WTC11 (cell line): ENCODE measurements at regions not wholly inside any gene's neighbourhood (a gene's known extent, or its start where the extent isn't known, plus 50 kb on each side); places are given as distances from the start of the nearest gene placed in this dataset.

ENCODE experiments used
- ETV6 ChIP-seq: sonication (generic); formaldehyde crosslinking; IDR thresholded peaks from 2 replicates; pipeline ENCODE4 v1.8.1; 2022; ENCODE audit warnings: mild to moderate bottlenecking, missing genetic modification reagents
- JUN ChIP-seq: sonication (generic); formaldehyde crosslinking; IDR thresholded peaks from 2 replicates; pipeline ENCODE4 v1.8.0; 2023; ENCODE audit warnings: mild to moderate bottlenecking, missing genetic modification reagents
- TCF7 ChIP-seq: sonication (generic); formaldehyde crosslinking; IDR thresholded peaks from 2 replicates; pipeline ENCODE4 v1.8.0; 2022; ENCODE audit warnings: mild to moderate bottlenecking, low read depth, missing genetic modification reagents, moderate library complexity
- TEAD1 ChIP-seq: sonication (generic); formaldehyde crosslinking; IDR thresholded peaks from 2 replicates; pipeline ENCODE4 v1.8.0; 2022; ENCODE audit warnings: mild to moderate bottlenecking, missing genetic modification reagents
- ZNF121 ChIP-seq: sonication (generic); formaldehyde crosslinking; IDR thresholded peaks from 2 replicates; pipeline ENCODE4 v1.8.0; 2023; ENCODE audit warnings: missing genetic modification reagents
- ZNF416 ChIP-seq: fragments of 250-450 bp; sonication (Bioruptor Pico); IDR thresholded peaks from 2 replicates; pipeline ENCODE4 v1.9.0; 2021; ENCODE audit warnings: mild to moderate bottlenecking, inconsistent platforms
- TF ChIP-seq, protein P1 (sequence below): fragments of 200-600 bp; IDR thresholded peaks from 2 replicates; pipeline ENCODE4 v1.8.0; 2022; ENCODE audit warnings: antibody characterized with exemption
- TF ChIP-seq, protein P2 (sequence below): sonication (generic); formaldehyde crosslinking; IDR thresholded peaks from 2 replicates; pipeline ENCODE4 v1.8.1; 2023; ENCODE audit warnings: mild to moderate bottlenecking, missing genetic modification reagents, moderate library complexity
- TF ChIP-seq, protein P3 (sequence below): sonication (generic); formaldehyde crosslinking; IDR thresholded peaks from 2 replicates; pipeline ENCODE4 v1.8.0; 2023; ENCODE audit warnings: mild to moderate bottlenecking, missing genetic modification reagents
- TF ChIP-seq, protein P4 (sequence below): sonication (generic); formaldehyde crosslinking; IDR thresholded peaks from 2 replicates; pipeline ENCODE4 v1.8.0; 2022; ENCODE audit warnings: mild to moderate bottlenecking, missing genetic modification reagents
- TF ChIP-seq, protein P5 (sequence below): sonication (generic); formaldehyde crosslinking; IDR thresholded peaks from 2 replicates; pipeline ENCODE4 v1.8.1; 2022; ENCODE audit warnings: low read depth, mild to moderate bottlenecking, moderate library complexity, missing genetic modification reagents, borderline replicate concordance

DNA sequence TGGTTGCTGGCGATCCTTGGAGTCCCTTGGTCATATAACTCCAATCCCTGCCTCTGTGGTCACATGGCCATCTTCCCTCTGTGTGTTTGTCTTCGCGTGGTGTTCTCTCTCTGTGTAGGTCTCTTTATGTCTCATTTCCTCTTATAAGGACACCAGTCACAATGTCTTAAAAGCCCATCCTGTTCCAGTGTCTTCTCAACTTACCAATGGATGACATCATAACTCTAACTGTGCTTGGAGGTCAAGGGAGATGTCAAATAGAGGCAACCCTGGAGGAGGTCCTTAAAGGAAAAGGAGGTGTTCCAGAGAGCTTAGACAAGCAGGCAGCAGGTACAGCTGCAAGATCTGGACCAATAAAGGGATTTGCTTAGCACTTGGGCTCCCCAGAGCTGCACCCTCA lies 143.0 kb downstream of the BUB3 start:
- TF ChIP-seq ZNF416 (CRISPR knock-in tag) (no peak), ETV6 (CRISPR knock-in tag) (no peak), TEAD1 (CRISPR knock-in tag) (no peak), ZNF121 (CRISPR knock-in tag) (no peak), TCF7 (no peak), JUN (no peak)
- TF ChIP-seq, protein P1, sequence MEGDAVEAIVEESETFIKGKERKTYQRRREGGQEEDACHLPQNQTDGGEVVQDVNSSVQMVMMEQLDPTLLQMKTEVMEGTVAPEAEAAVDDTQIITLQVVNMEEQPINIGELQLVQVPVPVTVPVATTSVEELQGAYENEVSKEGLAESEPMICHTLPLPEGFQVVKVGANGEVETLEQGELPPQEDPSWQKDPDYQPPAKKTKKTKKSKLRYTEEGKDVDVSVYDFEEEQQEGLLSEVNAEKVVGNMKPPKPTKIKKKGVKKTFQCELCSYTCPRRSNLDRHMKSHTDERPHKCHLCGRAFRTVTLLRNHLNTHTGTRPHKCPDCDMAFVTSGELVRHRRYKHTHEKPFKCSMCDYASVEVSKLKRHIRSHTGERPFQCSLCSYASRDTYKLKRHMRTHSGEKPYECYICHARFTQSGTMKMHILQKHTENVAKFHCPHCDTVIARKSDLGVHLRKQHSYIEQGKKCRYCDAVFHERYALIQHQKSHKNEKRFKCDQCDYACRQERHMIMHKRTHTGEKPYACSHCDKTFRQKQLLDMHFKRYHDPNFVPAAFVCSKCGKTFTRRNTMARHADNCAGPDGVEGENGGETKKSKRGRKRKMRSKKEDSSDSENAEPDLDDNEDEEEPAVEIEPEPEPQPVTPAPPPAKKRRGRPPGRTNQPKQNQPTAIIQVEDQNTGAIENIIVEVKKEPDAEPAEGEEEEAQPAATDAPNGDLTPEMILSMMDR = no peak
- TF ChIP-seq, protein P2, sequence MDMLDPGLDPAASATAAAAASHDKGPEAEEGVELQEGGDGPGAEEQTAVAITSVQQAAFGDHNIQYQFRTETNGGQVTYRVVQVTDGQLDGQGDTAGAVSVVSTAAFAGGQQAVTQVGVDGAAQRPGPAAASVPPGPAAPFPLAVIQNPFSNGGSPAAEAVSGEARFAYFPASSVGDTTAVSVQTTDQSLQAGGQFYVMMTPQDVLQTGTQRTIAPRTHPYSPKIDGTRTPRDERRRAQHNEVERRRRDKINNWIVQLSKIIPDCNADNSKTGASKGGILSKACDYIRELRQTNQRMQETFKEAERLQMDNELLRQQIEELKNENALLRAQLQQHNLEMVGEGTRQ (CRISPR knock-in tag) = no peak
- TF ChIP-seq, protein P3, sequence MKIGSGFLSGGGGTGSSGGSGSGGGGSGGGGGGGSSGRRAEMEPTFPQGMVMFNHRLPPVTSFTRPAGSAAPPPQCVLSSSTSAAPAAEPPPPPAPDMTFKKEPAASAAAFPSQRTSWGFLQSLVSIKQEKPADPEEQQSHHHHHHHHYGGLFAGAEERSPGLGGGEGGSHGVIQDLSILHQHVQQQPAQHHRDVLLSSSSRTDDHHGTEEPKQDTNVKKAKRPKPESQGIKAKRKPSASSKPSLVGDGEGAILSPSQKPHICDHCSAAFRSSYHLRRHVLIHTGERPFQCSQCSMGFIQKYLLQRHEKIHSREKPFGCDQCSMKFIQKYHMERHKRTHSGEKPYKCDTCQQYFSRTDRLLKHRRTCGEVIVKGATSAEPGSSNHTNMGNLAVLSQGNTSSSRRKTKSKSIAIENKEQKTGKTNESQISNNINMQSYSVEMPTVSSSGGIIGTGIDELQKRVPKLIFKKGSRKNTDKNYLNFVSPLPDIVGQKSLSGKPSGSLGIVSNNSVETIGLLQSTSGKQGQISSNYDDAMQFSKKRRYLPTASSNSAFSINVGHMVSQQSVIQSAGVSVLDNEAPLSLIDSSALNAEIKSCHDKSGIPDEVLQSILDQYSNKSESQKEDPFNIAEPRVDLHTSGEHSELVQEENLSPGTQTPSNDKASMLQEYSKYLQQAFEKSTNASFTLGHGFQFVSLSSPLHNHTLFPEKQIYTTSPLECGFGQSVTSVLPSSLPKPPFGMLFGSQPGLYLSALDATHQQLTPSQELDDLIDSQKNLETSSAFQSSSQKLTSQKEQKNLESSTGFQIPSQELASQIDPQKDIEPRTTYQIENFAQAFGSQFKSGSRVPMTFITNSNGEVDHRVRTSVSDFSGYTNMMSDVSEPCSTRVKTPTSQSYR (CRISPR knock-in tag) = no peak
- TF ChIP-seq, protein P4, sequence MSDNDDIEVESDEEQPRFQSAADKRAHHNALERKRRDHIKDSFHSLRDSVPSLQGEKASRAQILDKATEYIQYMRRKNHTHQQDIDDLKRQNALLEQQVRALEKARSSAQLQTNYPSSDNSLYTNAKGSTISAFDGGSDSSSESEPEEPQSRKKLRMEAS = no peak
- TF ChIP-seq, protein P5, sequence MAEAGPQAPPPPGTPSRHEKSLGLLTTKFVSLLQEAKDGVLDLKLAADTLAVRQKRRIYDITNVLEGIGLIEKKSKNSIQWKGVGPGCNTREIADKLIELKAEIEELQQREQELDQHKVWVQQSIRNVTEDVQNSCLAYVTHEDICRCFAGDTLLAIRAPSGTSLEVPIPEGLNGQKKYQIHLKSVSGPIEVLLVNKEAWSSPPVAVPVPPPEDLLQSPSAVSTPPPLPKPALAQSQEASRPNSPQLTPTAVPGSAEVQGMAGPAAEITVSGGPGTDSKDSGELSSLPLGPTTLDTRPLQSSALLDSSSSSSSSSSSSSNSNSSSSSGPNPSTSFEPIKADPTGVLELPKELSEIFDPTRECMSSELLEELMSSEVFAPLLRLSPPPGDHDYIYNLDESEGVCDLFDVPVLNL (CRISPR knock-in tag) = no peak
